HUES48 (cell line): ENCODE measurements at regions not wholly inside any gene's neighbourhood (a gene's known extent, or its start where the extent isn't known, plus 50 kb on each side); places are given as distances from the start of the nearest gene placed in this dataset.

Experiments
- H3K27ac ChIP-seq: one replicate; pipeline ENCODE4 v1.7.0; 2013; ENCODE audit warnings: low read depth, low read length, inconsistent platforms
- H3K27me3 ChIP-seq: 2 replicates; pipeline ENCODE4 v1.6.1; 2013; ENCODE audit warnings: mild to moderate bottlenecking, low read length; ENCODE audit not compliant: control insufficient read depth, insufficient read depth
- H3K36me3 ChIP-seq: 2 replicates; pipeline ENCODE4 v1.6.1; 2013; ENCODE audit warnings: low read length; ENCODE audit not compliant: control insufficient read depth, insufficient read depth
- H3K4me1 ChIP-seq: 2 replicates; pipeline ENCODE4 v1.6.1; 2013; ENCODE audit warnings: mild to moderate bottlenecking, low read length; ENCODE audit not compliant: control insufficient read depth, insufficient read depth
- H3K4me3 ChIP-seq: 2 replicates; pipeline ENCODE4 v1.5.1; 2013; ENCODE audit warnings: mild to moderate bottlenecking, low read depth, low read length
- H3K9ac ChIP-seq: 2 replicates; pipeline ENCODE4 v1.6.1; 2013; ENCODE audit warnings: mild to moderate bottlenecking, low read depth, low read length, moderate library complexity
- H3K9me3 ChIP-seq: 2 replicates; pipeline ENCODE4 v1.6.1; 2013; ENCODE audit warnings: low read length; ENCODE audit not compliant: control insufficient read depth, insufficient read depth

GRCh38 chr4:3818371-3818770 lies 52.2 kb downstream of the ADRA2C start:
- Histone ChIP-seq H3K36me3 (no peaks in the 10 kb centered on the region), H3K9me3 (no peaks in the 10 kb centered on the region), H3K27me3 (no peaks in the 10 kb centered on the region), H3K4me1 (peaks cover 8% of the 10 kb centered on the region; the same call in 1 of the 2 replicates), H3K27ac (no peak overlapping the region), H3K9ac (no peak overlapping the region), H3K4me3 (no peak overlapping the region)

GRCh38 chr4:3819210-3819919 lies 53.2 kb downstream of the ADRA2C start:
- Histone ChIP-seq H3K9me3 (no peaks in the 10 kb centered on the region), H3K9ac (no peak overlapping the region), H3K4me3 (no peak overlapping the region), H3K36me3 (no peaks in the 10 kb centered on the region), H3K27me3 (no peaks in the 10 kb centered on the region), H3K27ac (no peak overlapping the region), H3K4me1 (peaks cover 8% of the 10 kb centered on the region; the same call in 1 of the 2 replicates)

- Histone ChIP-seq H3K4me3 (no peak overlapping the region), H3K9me3 (no peaks in the 10 kb centered on the region), H3K27ac (no peak overlapping the region), H3K9ac (no peak overlapping the region), H3K36me3 (no peaks in the 10 kb centered on the region), H3K4me1 (peaks cover 8% of the 10 kb centered on the region; the same call in 1 of the 2 replicates), H3K27me3 (no peaks in the 10 kb centered on the region)
Measured at GRCh38 chr4:3820016-3820805, 54.0 kb downstream of the ADRA2C start.

- peaks cover 8% of the 10 kb centered on the region; the same call in 1 of the 2 replicates for H3K4me1 ChIP-seq
- no peak overlapping the region for H3K4me3 ChIP-seq
- no peak overlapping the region for H3K9ac ChIP-seq
- H3K27ac ChIP-seq = no peak overlapping the region
- no peaks in the 10 kb centered on the region for H3K9me3 ChIP-seq
- H3K27me3 ChIP-seq = no peaks in the 10 kb centered on the region
- no peaks in the 10 kb centered on the region for H3K36me3 ChIP-seq
Measured at GRCh38 chr4:3820806-3821579, 54.8 kb downstream of the ADRA2C start.

- Histone ChIP-seq H3K9me3 (no peaks in the 10 kb centered on the region), H3K36me3 (no peaks in the 10 kb centered on the region), H3K27ac (no peak overlapping the region), H3K27me3 (no peaks in the 10 kb centered on the region), H3K4me1 (peaks cover 8% of the 10 kb centered on the region; the same call in 1 of the 2 replicates), H3K4me3 (no peak overlapping the region), H3K9ac (no peak overlapping the region)
Measured at GRCh38 chr4:3821580-3822229, 55.5 kb downstream of the ADRA2C start.

GRCh38 chr4:3822230-3822947 lies 56.2 kb downstream of the ADRA2C start:
- Histone ChIP-seq H3K9me3 (no peaks in the 10 kb centered on the region), H3K36me3 (no peaks in the 10 kb centered on the region), H3K4me3 (no peak overlapping the region), H3K27ac (no peak overlapping the region), H3K4me1 (peaks cover 8% of the 10 kb centered on the region; the same call in 1 of the 2 replicates), H3K27me3 (no peaks in the 10 kb centered on the region), H3K9ac (no peak overlapping the region)

- H3K27me3 ChIP-seq = no peaks in the 10 kb centered on the region
- no peak overlapping the region for H3K27ac ChIP-seq
- H3K4me3 ChIP-seq = no peak overlapping the region
Measured at GRCh38 chr4:3823496-3824341, 57.5 kb downstream of the ADRA2C start.

GRCh38 chr4:3824521-3825270 lies 58.5 kb downstream of the ADRA2C start:
- Histone ChIP-seq H3K36me3 (no peaks in the 10 kb centered on the region), H3K4me1 (peaks cover 11% of the 10 kb centered on the region; the same call in 1 of the 2 replicates), H3K27me3 (no peaks in the 10 kb centered on the region), H3K9ac (no peak overlapping the region), H3K4me3 (no peak overlapping the region), H3K9me3 (no peaks in the 10 kb centered on the region), H3K27ac (no peak overlapping the region)

More at GRCh38 chr4:3823496-3824341, 57.5 kb downstream of the ADRA2C start:
- Histone ChIP-seq H3K9me3 (no peaks in the 10 kb centered on the region), H3K4me1 (peaks cover 8% of the 10 kb centered on the region; the same call in 1 of the 2 replicates), H3K9ac (no peak overlapping the region), H3K36me3 (no peaks in the 10 kb centered on the region)

GRCh38 chr4:3825530-3825929 lies 59.3 kb downstream of the ADRA2C start:
- Histone ChIP-seq H3K9ac (no peak overlapping the region), H3K4me1 (peaks cover 19% of the 10 kb centered on the region; the same call in 1 of the 2 replicates), H3K27ac (no peak overlapping the region), H3K36me3 (no peaks in the 10 kb centered on the region), H3K27me3 (no peaks in the 10 kb centered on the region), H3K4me3 (no peak overlapping the region), H3K9me3 (no peaks in the 10 kb centered on the region)
